Stomach (tissue), 4 donors: ENCODE measurements at regions not wholly inside any gene's neighbourhood (a gene's known extent, or its start where the extent isn't known, plus 50 kb on each side); places are given as distances from the start of the nearest gene placed in this dataset.

ENCODE experiments used
- EP300 ChIP-seq: sonication (generic); formaldehyde crosslinking; IDR thresholded peaks from one replicate; pipeline ENCODE4 v1.6.1; 2017; ENCODE audit warnings: antibody characterized with exemption
- POLR2A ChIP-seq, 4 donors: fragments of 450-650 bp; IDR thresholded peaks; one replicate each; pipeline ENCODE4 v1.6.1; 2016; ENCODE audit warnings: antibody characterized with exemption in 4 of 4, control low read depth in 2 of 4, mild to moderate bottlenecking in 1 of 4, moderate library complexity in 1 of 4
- TF ChIP-seq, protein P1 (sequence below), 7 experiments: fragments of 450-650 bp in 4 of 7; fragments of 200-600 bp in 3 of 7; sonication (generic) in 3 of 7; IDR thresholded peaks; one replicate each; pipeline ENCODE4 v1.5.1; 2016 to 2019; ENCODE audit warnings: antibody characterized with exemption in 7 of 7, control low read depth in 2 of 7, mild to moderate bottlenecking in 1 of 7

DNA sequence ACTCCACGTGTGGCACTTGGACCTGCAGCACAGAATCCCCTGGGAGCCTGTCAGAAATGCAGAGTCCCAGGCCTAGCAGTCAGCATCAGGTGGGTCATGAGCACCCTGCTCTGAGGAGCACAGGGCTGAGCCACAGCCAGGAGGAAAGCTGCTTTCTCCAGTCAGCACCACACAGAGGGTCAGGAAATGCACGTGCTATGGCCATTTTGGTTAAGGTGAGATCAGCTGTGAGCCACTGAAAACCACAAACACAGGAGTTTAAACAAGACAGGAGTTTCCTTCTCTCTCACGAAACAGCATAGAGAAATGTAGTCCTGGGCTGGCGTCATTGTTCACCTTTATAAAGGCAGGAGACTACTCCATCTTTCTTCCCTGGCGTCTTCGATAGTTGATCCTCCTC is 204.5 kb upstream of the SFSWAP start:
- TF ChIP-seq, protein P1, sequence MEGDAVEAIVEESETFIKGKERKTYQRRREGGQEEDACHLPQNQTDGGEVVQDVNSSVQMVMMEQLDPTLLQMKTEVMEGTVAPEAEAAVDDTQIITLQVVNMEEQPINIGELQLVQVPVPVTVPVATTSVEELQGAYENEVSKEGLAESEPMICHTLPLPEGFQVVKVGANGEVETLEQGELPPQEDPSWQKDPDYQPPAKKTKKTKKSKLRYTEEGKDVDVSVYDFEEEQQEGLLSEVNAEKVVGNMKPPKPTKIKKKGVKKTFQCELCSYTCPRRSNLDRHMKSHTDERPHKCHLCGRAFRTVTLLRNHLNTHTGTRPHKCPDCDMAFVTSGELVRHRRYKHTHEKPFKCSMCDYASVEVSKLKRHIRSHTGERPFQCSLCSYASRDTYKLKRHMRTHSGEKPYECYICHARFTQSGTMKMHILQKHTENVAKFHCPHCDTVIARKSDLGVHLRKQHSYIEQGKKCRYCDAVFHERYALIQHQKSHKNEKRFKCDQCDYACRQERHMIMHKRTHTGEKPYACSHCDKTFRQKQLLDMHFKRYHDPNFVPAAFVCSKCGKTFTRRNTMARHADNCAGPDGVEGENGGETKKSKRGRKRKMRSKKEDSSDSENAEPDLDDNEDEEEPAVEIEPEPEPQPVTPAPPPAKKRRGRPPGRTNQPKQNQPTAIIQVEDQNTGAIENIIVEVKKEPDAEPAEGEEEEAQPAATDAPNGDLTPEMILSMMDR (IDR thresholded peaks at IDR 0.05) = no peak
- TF ChIP-seq POLR2A (IDR thresholded peaks at IDR 0.05) = no peak
- no peak for TF ChIP-seq EP300
